ENCODE measurements at regions not wholly inside any gene's neighbourhood (a gene's known extent, or its start where the extent isn't known, plus 50 kb on each side); places are given as distances from the start of the nearest gene placed in this dataset.

GRCh38 chr13:18956473-18957078 is 225.0 kb downstream of the TUBA3C start:
- Histone ChIP-seq H3K4me1 (ENCODE audit: control insufficient read depth, insufficient read depth, low read length) (no peaks in the 10 kb centered on the region), H3K36me3 (ENCODE audit: control insufficient read depth, insufficient read depth, low read length) (no peaks in the 10 kb centered on the region), H3K9ac (ENCODE audit: low read depth, low read length) (no peak overlapping the region), H3K27ac (ENCODE audit: insufficient read depth, low read length) (no peak overlapping the region), H3K14ac (replicated peaks; ENCODE audit: low read depth, low read length) (no peak overlapping the region), H2BK15ac (ENCODE audit: low read depth, low read length) (no peak overlapping the region), H2AK9ac (replicated peaks; ENCODE audit: low read depth, low read length, poor library complexity) (no peak overlapping the region), H2AK5ac (ENCODE audit: low read depth, low read length) (no peak overlapping the region), H2AFZ (replicated peaks; ENCODE audit: low read length, poor library complexity) (no peak overlapping the region), H3K18ac (ENCODE audit: low read depth, low read length) (no peak overlapping the region), H3K4me2 (ENCODE audit: low read depth, low read length) (no peak overlapping the region), H3K23ac (ENCODE audit: low read depth, low read length) (no peak overlapping the region), H4K20me1 (ENCODE audit: insufficient read depth, low read length) (no peaks in the 10 kb centered on the region), H3K27me3 (ENCODE audit: control insufficient read depth, insufficient read depth, low read length) (no peaks in the 10 kb centered on the region), H2BK20ac (ENCODE audit: low read depth, low read length) (no peak overlapping the region), H3K4me3 (ENCODE audit: insufficient read depth, low read depth, low read length) (no peak overlapping the region), H2BK5ac (ENCODE audit: low read depth, low read length, poor library complexity, severe bottlenecking) (peak overlapping the region; percentile 45), H3K9me1 (ENCODE audit: insufficient read depth, low read length) (no peaks in the 10 kb centered on the region), H4K5ac (ENCODE audit: low read depth, low read length) (no peak overlapping the region), H4K8ac (ENCODE audit: low read depth in 2 of 2, low read length in 2 of 2) (no peak overlapping the region), H4K91ac (ENCODE audit: insufficient read depth, low read depth, low read length) (no peak overlapping the region), H3K79me1 (ENCODE audit: low read depth in 1 of 2, low read length in 2 of 2) (no peaks in the 10 kb centered on the region), H3K56ac (ENCODE audit: extremely low read depth, insufficient read depth, low read length) (no peak overlapping the region), H3K9me3 (ENCODE audit: control insufficient read depth, insufficient read depth, low read length) (peaks cover 63% of the 10 kb centered on the region), H3K4ac (ENCODE audit: low read depth, low read length) (no peak overlapping the region), H2BK120ac (ENCODE audit: low read depth, low read length) (no peak overlapping the region)
- in situ Hi-C loops (cut with MboI; ENCODE audit: low sequenced_read_pairs) (no loop called here), intact Hi-C loops (cut with micrococcal nuclease) (no loop called here), dilution Hi-C loops (cut with HindIII; ENCODE audit: low sequenced_read_pairs, unreplicated experiment) (no loop called here)
- no peak for ATAC-seq (ENCODE audit: low read depth)
- DNase-seq: no peak
- ChIA-PET POLR2A (ENCODE audit: unreplicated experiment) (no interaction called here), CTCF (no interaction called here)
- 30 to 100% methylated on average over 2 to 4 of the region's 4 CpGs for WGBS, 2 experiments (ENCODE audit: extremely low coverage in 2 of 2, insufficient read length in 1 of 2)
- TF ChIP-seq SMC3 (IDR thresholded peaks at IDR 0.05; ENCODE audit: low read depth, low read length) (no peak), RCOR1 (IDR thresholded peaks at IDR 0.05; ENCODE audit: insufficient replicate concordance, low read length) (no peak), CEBPB (IDR thresholded peaks at IDR 0.05; ENCODE audit: low read depth, low read length) (no peak), MXI1 (IDR thresholded peaks at IDR 0.05; ENCODE audit: borderline replicate concordance, low read depth, low read length) (no peak), MAZ (IDR thresholded peaks at IDR 0.05; ENCODE audit: borderline replicate concordance, low read depth, low read length) (no peak), RFX5 (IDR thresholded peaks at IDR 0.05; ENCODE audit: low read depth, low read length) (no peak), USF2 (IDR thresholded peaks at IDR 0.05; ENCODE audit: low read depth, low read length) (no peak), CTCF (conservative IDR thresholded peaks at IDR 0.05; ENCODE audit: low read depth, low read length) (no peak), RAD21 (IDR thresholded peaks at IDR 0.05; ENCODE audit: low read length) (no peak), BHLHE40 (IDR thresholded peaks at IDR 0.05; ENCODE audit: low read depth, low read length) (no peak), POLR2A (IDR thresholded peaks at IDR 0.05; ENCODE audit: low read depth, low read length) (no peak), FOS (IDR thresholded peaks at IDR 0.05; ENCODE audit: low read depth, low read length) (no peak), NFE2L2 (IDR thresholded peaks at IDR 0.05; ENCODE audit: low read depth, low read length) (no peak)
- BruUV-seq (replicated peaks): no TSS peak
